ENCODE measurements at regions not wholly inside any gene's neighbourhood (a gene's known extent, or its start where the extent isn't known, plus 50 kb on each side); places are given as distances from the start of the nearest gene placed in this dataset.

- Mint-ChIP-seq H3K27ac (no peak overlapping the region), H3K9me3 (no peaks in the 10 kb centered on the region), H3K4me1 (ENCODE audit: low read depth in 2 of 2) (peaks cover 0 to 4% of the 10 kb centered on the region in 2 donors), H3K36me3 (ENCODE audit: insufficient read depth) (no peaks in the 10 kb centered on the region), H3K4me3 (no peak overlapping the region), H3K27me3 (peaks cover 29 to 55% of the 10 kb centered on the region in 2 donors)
- ATAC-seq (replicated peaks) (no peak), DNase-seq (no peak)
These were observed 72.0 kb upstream of the SERP2 start for GRCh38 chr13:44301639-44302015.

- H3K4me3 Mint-ChIP-seq = no peak overlapping the region
- DNase-seq (no peak), ATAC-seq (replicated peaks) (no peak)
- no peaks in the 10 kb centered on the region for H3K9me3 Mint-ChIP-seq
- H3K27ac Mint-ChIP-seq = no peak overlapping the region
- H3K4me1 Mint-ChIP-seq (ENCODE audit: low read depth in 2 of 2) = peaks cover 0 to 4% of the 10 kb centered on the region in 2 donors
- peaks cover 29 to 50% of the 10 kb centered on the region in 2 donors for H3K27me3 Mint-ChIP-seq
- H3K36me3 Mint-ChIP-seq (ENCODE audit: insufficient read depth) = no peaks in the 10 kb centered on the region
These were observed 71.4 kb upstream of the SERP2 start for GRCh38 chr13:44302233-44302632.

- Mint-ChIP-seq H3K9me3 (no peaks in the 10 kb centered on the region), H3K36me3 (ENCODE audit: insufficient read depth) (no peaks in the 10 kb centered on the region), H3K4me1 (ENCODE audit: low read depth in 2 of 2) (peaks cover 0 to 4% of the 10 kb centered on the region in 2 donors), H3K27ac (no peak overlapping the region), H3K4me3 (no peak overlapping the region), H3K27me3 (peaks cover 29 to 50% of the 10 kb centered on the region in 2 donors)
- ATAC-seq (replicated peaks) (no peak), DNase-seq (no peak)
These were observed 70.6 kb upstream of the SERP2 start for GRCh38 chr13:44302940-44303575.

GRCh38 chr13:44303681-44304432 lies 69.8 kb upstream of the SERP2 start:
- ATAC-seq (replicated peaks) (no peak), DNase-seq (no peak)
- Mint-ChIP-seq H3K27me3 (peaks cover 29 to 58% of the 10 kb centered on the region in 2 donors), H3K36me3 (ENCODE audit: insufficient read depth) (no peaks in the 10 kb centered on the region), H3K4me3 (no peak overlapping the region), H3K4me1 (ENCODE audit: low read depth in 2 of 2) (peaks cover 0 to 4% of the 10 kb centered on the region in 2 donors), H3K27ac (no peak overlapping the region), H3K9me3 (no peaks in the 10 kb centered on the region)

GRCh38 chr13:44304433-44304725 lies 69.2 kb upstream of the SERP2 start:
- Mint-ChIP-seq H3K36me3 (ENCODE audit: insufficient read depth) (no peaks in the 10 kb centered on the region), H3K27me3 (peaks cover 29 to 56% of the 10 kb centered on the region in 2 donors), H3K27ac (no peak overlapping the region), H3K9me3 (no peaks in the 10 kb centered on the region), H3K4me1 (ENCODE audit: low read depth in 2 of 2) (peaks cover 0 to 4% of the 10 kb centered on the region in 2 donors), H3K4me3 (no peak overlapping the region)
- ATAC-seq (replicated peaks) (no peak), DNase-seq (no peak)

- Mint-ChIP-seq H3K9me3 (no peaks in the 10 kb centered on the region), H3K27me3 (peaks cover 24 to 47% of the 10 kb centered on the region in 2 donors), H3K4me3 (no peak overlapping the region), H3K36me3 (ENCODE audit: insufficient read depth) (no peaks in the 10 kb centered on the region), H3K27ac (no peak overlapping the region), H3K4me1 (ENCODE audit: low read depth in 2 of 2) (peaks cover 0 to 4% of the 10 kb centered on the region in 2 donors)
- DNase-seq (no peak), ATAC-seq (replicated peaks) (no peak)
These were observed 68.3 kb upstream of the SERP2 start for GRCh38 chr13:44305286-44305685.

- Mint-ChIP-seq H3K36me3 (ENCODE audit: insufficient read depth) (no peaks in the 10 kb centered on the region), H3K27ac (no peak overlapping the region), H3K27me3 (peaks cover 20 to 41% of the 10 kb centered on the region in 2 donors), H3K4me1 (ENCODE audit: low read depth in 2 of 2) (peaks cover 0 to 4% of the 10 kb centered on the region in 2 donors), H3K4me3 (no peak overlapping the region), H3K9me3 (no peaks in the 10 kb centered on the region)
- DNase-seq (no peak), ATAC-seq (replicated peaks) (no peak)
These were observed 67.7 kb upstream of the SERP2 start for GRCh38 chr13:44305917-44306370.

GRCh38 chr13:44306371-44307192 lies 67.0 kb upstream of the SERP2 start:
- H3K36me3 Mint-ChIP-seq (ENCODE audit: insufficient read depth) = no peaks in the 10 kb centered on the region
- H3K27ac Mint-ChIP-seq = no peak overlapping the region
- ATAC-seq (replicated peaks) (no peak), DNase-seq (no peak)
- no peaks in the 10 kb centered on the region for H3K4me1 Mint-ChIP-seq (ENCODE audit: low read depth in 2 of 2)
- H3K4me3 Mint-ChIP-seq = no peak overlapping the region
- peaks cover 14 to 34% of the 10 kb centered on the region in 2 donors for H3K27me3 Mint-ChIP-seq
- H3K9me3 Mint-ChIP-seq = no peaks in the 10 kb centered on the region

- no peak for ATAC-seq (replicated peaks)
- no peak for DNase-seq
- Mint-ChIP-seq H3K4me1 (ENCODE audit: low read depth in 2 of 2) (no peaks in the 10 kb centered on the region), H3K36me3 (ENCODE audit: insufficient read depth) (no peaks in the 10 kb centered on the region), H3K27ac (no peak overlapping the region), H3K9me3 (no peaks in the 10 kb centered on the region), H3K4me3 (no peak overlapping the region), H3K27me3 (peaks cover 8 to 33% of the 10 kb centered on the region in 2 donors)
These were observed 66.4 kb upstream of the SERP2 start for GRCh38 chr13:44307255-44307654.

GRCh38 chr13:44307844-44308243 lies 65.8 kb upstream of the SERP2 start:
- H3K9me3 Mint-ChIP-seq = no peaks in the 10 kb centered on the region
- H3K27ac Mint-ChIP-seq = no peak overlapping the region
- H3K4me1 Mint-ChIP-seq (ENCODE audit: low read depth in 2 of 2) = no peaks in the 10 kb centered on the region
- DNase-seq = no peak
- no peaks in the 10 kb centered on the region for H3K36me3 Mint-ChIP-seq (ENCODE audit: insufficient read depth)
- H3K27me3 Mint-ChIP-seq = peaks cover 11 to 39% of the 10 kb centered on the region in 2 donors
- H3K4me3 Mint-ChIP-seq = no peak overlapping the region
- ATAC-seq (replicated peaks) = no peak

- ATAC-seq (replicated peaks) (no peak), DNase-seq (no peak)
- no peaks in the 10 kb centered on the region for H3K4me1 Mint-ChIP-seq (ENCODE audit: low read depth in 2 of 2)
- H3K9me3 Mint-ChIP-seq = no peaks in the 10 kb centered on the region
- H3K27ac Mint-ChIP-seq = no peak overlapping the region
- no peaks in the 10 kb centered on the region for H3K36me3 Mint-ChIP-seq (ENCODE audit: insufficient read depth)
- H3K27me3 Mint-ChIP-seq = peaks cover 16 to 44% of the 10 kb centered on the region in 2 donors
- no peak overlapping the region for H3K4me3 Mint-ChIP-seq
These were observed 65.3 kb upstream of the SERP2 start for GRCh38 chr13:44308352-44308751.

GRCh38 chr13:44309794-44310757 lies 63.5 kb upstream of the SERP2 start:
- peaks cover 24 to 42% of the 10 kb centered on the region in 2 donors for H3K27me3 Mint-ChIP-seq
- ATAC-seq (replicated peaks) (no peak), DNase-seq (no peak)
- H3K27ac Mint-ChIP-seq = no peak overlapping the region
- no peak overlapping the region for H3K4me3 Mint-ChIP-seq
- H3K9me3 Mint-ChIP-seq = no peaks in the 10 kb centered on the region
- H3K36me3 Mint-ChIP-seq (ENCODE audit: insufficient read depth) = no peaks in the 10 kb centered on the region
- H3K4me1 Mint-ChIP-seq (ENCODE audit: low read depth in 2 of 2) = no peaks in the 10 kb centered on the region

All from effector memory CD8-positive, alpha-beta T cell (primary cell).